HG02623 (cell line): ENCODE measurements at regions not wholly inside any gene's neighbourhood (a gene's known extent, or its start where the extent isn't known, plus 50 kb on each side); places are given as distances from the start of the nearest gene placed in this dataset.

ENCODE experiments used
- ATAC-seq: cut with Tn5 transposase; IDR thresholded peaks from one replicate; pipeline ENCODE4 v1.9.1; 2021; ENCODE audit warnings: moderate library complexity; ENCODE audit not compliant: unreplicated experiment

DNA sequence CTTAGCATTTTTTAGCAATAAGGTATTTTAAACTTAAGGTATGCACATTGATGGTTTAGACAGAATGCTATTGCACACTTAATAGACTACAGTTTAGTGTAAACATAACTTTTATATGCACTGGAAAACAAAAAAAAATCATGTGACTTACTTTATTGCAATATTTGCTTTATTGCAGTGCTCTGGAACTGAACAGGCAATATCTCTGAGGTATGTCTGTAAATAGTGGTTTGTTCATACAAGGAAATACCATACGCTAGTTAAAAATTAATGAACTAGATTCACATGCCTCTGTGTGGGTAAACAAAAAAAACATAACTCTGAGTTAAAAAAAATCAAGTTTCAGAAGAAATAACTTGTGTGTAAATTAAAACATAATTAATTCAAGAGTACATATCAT lies 479.0 kb upstream of the MKI67 start:
- ATAC-seq: no peak

DNA sequence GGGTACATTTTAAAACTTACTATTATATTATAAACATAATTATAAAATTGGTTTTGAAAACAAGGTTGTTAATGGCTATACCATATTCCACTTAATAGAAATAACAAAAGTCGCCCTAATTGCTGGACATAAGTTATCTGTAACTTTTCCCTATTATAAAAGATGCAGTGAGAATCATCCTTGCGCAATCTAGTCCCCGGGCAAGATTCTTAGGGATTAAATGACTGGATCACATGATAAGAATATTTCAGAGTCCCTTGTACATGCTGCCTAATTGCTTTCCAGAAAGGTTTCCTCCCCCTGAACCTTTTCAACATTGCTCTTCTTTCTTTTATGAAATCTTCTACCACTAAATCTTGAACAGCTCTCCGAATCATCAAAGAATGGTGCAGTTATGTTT lies 479.8 kb upstream of the MKI67 start:
- ATAC-seq: no peak

DNA sequence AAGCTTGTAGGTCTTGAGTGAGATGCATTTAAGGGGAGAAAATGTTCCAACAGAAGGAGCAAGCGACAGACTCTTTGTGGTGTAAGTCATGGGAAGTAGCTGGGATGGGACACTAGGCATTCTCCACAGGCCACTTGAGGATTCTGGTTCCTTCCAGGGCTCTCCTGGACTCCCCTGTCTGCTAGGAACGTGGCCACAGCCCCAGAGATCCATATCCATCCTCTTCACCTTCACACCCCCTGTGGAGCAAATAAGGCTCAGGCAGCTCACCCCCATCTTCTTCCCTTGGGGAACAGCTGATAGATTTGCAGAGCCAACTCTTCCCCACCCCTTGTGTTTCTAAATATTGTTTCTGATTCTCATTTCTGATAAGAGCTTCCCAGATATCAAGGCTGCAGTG lies 482.6 kb upstream of the MKI67 start:
- no peak for ATAC-seq

DNA sequence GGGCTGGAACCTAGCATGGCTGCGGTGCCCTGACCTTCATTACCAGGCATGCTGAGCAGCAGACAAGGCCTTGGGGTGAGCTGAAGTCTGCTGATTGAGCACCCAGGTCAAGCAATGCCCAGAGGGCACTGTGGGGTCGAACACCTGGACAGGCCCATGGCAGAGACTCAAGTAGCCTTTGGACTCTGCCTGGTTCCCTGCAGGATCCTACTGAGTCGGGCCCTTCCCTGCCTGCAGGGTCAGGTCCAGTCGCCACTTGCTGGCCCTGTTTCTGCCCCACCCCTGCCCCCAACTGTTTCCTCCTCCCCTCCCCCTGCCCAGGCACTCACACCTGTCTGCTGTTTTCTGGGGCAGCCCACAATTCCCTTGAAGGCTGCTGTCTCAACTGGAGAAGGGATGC lies 483.2 kb upstream of the MKI67 start:
- ATAC-seq: no peak

DNA sequence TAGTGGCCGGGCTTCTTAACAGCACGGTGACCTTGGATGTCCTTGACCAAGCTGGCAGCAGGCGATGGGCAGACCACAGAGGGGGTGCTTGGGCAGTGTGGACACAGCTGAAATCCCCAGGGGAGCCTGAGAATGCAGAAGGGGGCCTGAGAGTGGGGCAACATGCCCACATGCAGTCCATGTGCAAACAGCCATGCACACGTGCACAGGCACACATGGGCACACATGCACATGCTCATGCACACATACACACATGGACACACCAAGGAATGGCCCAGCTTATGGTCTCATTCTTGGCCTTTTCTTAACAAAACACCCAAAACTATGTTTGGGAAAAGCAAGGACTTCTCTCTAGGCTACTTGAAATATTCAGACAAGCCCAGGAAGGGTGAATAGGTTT lies 483.9 kb upstream of the MKI67 start:
- ATAC-seq: no peak

DNA sequence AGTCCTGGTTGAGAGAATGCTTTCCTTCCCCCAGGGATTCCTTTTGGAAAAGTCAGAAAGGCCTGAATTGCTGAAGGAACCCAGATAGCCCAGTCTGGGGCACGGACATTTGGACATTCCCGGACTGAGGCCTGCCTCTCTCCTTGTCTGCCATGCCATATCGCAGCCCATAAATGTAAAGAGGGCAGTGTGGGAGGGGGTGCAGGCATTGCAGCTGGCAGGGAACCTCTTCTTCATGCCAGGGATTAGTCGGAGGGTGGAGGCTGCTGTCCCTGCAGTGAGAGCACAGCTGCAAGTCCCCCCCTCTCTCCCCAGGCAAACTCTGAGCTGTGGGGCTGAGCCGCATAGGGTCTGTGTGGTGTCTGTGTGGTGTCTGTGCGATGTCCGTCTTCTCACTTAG lies 486.0 kb upstream of the MKI67 start:
- ATAC-seq: no peak

DNA sequence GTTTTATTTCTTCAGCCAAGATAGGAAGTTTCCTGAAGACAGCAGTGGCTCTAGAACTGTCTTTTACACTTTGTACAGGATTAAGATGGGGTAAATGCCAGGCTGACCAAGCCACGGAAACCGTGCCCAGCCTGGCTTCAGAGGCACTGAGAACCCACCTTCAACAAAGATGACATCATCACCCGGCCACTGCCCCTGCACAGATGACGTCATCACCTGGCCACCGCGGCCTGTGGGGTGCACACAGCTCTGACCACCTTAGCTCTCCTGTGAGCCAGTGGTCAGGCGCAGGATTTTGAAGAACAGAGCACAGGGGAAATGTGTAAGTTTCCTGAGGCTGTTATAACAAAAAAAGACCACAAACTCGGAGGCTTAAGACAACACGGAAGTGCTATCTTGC lies 486.4 kb upstream of the MKI67 start:
- ATAC-seq: no peak

DNA sequence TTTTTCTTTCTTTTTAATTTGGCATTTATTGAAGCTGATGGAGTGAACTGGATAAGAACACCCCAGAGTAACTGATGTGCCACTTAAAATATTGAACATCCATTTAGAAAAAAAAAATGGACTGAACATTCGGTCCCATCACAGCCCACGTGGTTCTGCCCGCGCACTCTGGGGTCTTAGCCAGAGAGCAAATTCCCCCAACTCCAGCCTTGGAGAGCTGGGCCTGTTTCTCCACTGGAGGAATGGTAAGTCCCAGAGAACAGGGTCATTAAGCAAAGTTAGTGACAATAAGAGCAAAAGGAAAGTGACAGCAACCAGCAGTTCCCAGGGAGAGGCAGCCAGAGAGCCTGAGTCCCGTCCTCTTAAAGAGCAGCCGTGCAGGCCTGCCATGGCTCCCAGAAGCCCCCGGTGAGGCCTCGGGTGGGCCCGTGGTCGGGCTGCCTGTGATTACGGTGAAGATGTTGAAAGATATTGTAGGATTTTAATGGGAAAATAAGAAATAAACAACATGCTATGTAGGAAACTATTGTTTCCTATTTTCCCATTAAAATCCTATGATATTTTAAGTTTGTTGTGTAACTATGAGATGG lies 487.9 kb upstream of the MKI67 start:
- no peak for ATAC-seq

DNA sequence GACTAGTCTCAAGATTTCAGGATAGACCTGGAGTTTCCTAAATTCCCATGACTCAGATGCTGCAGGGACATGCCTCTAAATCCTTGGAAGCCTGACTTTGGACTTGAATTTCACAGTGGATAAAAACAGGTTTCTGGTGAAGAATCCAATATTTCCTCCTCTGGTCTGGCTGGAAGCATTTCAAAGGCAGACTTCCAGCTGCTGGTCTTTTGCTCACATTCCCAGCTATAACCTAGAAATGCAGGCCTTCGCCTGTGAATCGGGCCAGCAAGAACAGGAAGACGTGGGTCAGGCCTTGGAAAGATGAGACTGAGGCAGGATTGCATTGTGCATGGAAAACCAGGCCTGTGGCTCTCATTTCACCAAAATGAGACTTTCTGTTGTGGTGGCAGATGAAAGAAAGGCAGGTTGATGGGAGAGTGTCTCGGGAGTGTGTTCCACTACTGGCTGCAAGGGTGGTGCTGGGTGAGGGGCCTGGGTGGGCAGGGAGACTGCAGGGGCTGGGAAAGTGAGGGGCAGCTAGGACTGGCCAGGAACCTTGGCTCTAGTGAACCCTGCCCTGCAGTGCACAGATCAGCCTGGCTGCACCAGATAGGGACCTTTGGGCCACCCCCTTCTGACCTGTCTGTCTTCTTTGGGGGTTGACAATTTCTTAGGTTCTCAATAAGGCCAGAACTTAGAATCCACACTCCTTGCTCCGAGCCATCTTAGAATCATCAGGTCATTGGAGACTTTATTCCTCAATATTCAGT lies 488.8 kb upstream of the MKI67 start:
- ATAC-seq: no peak

DNA sequence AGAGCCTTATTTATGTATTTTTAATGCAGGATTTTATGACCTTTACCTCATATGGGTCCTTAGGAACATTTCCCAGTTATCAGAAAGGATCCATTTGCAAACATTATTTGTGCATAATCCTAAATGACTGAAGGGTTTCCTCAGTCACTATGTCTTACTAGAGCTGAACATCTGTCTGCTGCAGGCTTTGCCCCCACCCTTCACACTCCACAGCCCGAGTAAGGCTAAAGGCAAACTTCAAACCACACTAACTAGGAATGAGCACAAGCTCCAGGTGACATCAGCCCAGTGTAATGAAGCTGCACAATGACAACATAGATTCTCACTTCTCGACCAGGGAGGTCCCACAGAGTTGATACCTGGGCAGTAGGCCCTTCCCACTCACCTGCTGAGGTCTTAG lies 491.3 kb upstream of the MKI67 start:
- no peak for ATAC-seq

DNA sequence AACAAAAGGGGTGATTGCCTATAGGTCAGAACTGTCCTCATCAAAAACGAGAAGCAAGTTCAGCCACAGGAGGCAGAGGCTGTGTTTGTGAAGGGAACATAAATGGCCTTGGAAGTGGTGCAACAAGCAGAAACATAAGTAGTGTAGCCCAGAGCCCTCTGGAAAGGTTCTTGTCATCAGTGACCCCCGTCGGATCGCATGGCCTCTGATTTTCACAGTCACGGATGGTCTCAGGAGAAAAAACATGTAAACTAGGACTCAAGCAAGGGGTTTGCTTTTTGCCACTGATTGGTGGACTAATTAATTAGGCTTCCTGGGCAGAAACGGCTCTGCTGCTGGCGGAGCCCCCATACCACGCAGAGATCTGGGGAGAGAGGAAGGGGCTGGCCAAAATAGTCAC lies 496.5 kb upstream of the MKI67 start:
- ATAC-seq: no peak

DNA sequence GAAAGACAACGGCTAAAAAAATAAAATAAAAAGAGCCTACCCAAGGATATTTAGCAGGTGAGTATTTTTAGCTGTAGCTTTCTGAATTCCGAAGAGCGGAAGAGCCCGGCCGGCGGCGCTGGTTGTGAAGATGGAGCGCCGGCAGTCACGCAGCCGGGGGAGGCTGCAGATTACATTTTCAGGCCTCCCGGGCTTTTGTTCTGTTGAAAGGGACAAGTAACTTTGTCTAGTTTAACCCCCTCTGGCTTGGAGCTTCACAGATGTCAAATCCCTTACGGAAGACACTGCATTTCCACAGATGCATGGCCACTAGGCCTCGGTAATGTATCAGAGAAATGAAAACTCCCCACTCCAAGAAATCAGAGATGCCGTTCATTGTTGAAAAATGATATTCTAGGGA lies 497.6 kb upstream of the MKI67 start:
- no peak for ATAC-seq

DNA sequence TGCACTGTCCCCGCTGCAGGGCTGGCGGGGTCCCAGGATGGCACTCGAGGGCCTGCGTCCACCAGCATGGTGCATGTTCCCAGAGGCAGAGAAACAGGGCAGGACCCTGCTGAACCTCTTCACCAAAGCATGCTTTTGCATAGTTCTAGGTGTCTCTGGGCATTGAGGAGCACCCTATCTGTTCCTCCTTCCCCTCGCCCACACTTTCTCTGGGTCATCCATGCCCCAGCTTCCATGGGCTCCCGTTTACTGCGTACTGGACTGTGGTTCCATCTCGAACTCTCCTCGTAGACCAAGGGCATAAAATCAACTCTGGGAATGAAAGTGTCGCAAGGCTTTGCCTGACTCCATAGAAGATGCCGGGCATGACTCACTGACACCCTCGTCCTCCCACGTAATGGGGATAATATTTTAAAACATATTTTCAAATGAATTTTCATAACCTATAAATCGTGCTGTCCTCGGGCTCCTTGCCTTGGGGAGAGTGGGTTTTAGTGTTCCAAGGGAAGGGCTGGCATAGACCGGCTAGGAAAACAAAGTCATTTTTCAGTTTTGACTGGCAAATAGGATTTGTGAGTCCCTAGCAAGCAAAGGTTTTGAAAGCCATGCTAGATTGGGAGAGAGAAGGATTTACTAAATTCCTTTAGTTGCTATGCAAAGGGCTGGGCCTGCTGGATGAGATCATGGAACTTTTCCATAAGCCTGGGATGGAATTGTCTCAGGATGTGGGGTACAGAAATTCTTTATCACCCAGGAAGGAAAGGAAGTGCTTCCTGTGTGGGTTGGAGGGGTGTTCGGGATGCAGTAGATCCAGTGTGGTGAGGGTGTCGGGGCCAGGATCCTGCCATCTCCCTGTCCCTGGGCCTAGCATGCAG lies 498.7 kb upstream of the MKI67 start:
- no peak for ATAC-seq

DNA sequence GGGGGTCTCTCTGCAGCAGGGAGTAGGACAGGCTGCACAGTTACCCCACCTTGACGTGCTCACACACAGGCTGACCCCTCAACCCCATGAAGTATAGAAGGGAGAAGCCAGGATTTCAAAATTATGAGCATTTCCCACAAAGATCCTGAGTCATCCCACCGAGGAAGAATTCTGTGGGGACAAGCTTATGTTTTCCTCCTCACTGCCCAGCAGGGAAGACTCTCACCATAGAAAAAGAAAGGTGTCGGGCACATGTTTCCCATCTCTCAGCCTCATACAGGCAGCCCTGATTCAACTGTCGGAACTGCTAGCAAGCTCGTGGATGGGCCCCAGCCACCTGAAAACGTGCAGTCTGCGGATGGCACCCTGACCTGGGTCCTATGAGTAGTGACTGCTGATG lies 499.7 kb upstream of the MKI67 start:
- no peak for ATAC-seq

DNA sequence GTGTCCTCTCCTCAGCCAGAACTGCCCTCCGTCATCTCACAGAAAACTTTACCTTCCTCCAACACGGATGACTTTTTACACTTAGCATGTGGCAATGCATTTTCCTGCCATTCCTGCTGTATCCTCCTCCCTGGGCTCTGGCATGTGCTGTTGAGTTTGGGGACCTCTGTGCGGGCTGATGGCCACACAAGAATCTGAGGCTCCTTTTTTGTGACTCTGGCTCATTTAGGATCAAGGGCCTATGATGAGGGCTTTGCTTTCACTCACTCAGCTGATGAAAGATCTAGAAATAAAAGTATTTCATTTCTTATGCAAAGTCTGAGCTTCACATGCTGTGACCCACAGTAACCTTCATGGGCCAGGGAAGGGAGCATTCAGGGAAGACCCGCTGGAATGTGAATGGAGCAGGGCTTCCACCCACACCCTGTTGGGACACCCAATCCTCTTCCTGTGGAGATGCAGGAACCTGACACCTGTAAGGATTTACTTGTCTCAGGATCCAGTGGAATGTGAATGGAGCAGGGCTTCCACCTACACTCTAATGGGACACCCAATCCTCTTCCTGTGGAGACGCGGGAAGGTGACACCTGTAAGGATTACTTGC lies 500.3 kb upstream of the MKI67 start:
- no peak for ATAC-seq

DNA sequence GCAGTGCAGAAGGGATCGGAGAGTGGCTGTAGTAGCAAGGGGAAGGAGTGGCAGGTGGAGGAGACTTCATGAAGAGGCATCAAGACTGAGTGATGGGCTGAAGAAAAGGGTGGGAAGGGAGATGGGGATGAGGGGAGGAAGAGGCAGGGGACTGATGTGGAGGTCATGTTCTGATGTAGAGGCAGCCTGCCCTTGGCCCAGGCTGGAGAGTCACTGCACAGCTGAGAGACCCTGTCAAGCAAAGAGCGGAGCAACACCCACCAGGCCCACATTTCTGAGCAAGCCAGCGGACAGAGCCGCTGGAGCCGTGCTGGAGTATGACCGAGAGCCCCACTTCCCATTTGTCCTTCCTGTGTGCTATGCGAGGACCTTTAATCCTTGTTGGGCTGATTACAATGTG lies 501.6 kb upstream of the MKI67 start:
- ATAC-seq: no peak

DNA sequence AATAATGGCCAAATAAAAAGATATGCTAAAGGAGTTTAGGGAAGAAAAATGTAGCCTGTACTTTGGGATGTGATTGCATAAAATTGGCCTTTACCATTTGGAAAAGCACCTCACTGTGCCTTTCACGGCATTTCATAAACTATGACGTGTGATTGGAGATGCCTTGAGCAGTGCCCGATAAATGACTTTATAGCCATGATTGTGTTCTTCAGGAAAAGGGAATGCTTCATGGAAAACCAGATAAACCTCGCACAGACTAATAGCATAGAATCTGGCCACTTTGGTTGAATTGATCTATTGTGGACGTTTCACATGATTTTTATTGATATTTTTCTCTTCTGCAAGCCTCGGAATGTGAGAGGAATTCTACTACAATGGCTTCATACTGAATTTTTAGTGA lies 502.0 kb upstream of the MKI67 start:
- ATAC-seq: no peak

DNA sequence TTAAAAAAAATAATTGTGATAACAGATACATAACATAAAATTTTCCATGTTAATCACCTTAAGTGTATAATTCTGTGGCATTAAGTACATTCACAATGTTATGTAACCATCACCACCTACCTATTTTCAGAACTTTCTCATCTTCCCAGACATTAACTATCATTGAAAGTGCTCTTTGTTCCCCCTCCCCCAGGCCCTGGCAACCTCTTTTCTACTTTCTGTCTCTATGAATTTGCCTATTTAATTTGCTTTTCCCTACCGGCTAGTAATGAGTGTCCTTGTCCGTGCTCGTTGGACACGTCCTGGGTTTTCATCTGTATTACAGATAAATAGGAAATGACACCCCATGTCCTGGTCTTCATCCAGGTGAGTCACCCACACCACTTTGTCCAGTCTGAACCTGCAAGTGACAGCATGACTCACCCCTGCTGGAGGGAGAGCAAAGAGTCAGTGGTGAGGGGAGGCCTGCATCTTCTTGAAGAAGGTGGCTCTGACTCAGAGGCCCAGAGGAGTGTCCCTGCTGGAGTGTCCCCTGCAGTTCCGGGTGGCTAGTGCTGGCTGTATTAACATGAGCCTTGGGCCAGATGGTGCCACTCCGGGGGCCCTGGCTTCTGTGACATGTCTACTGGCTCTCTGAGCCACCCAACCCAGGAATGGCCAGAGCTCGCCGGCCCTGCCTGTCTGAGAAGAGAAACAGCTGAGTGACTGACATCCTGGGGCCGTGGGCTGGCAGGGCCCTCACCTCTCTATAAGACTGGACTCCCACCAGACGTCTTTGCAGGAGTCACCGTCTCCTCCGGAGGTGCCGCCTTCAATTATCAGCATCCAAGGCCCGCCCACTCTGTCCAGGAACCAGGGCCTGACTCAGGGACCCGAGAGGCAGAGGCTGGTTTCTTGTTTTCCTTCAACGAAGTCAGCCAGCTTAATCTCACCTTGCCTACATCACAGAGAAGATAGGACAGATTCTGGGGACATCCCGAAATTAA lies 503.2 kb upstream of the MKI67 start:
- ATAC-seq: no peak

DNA sequence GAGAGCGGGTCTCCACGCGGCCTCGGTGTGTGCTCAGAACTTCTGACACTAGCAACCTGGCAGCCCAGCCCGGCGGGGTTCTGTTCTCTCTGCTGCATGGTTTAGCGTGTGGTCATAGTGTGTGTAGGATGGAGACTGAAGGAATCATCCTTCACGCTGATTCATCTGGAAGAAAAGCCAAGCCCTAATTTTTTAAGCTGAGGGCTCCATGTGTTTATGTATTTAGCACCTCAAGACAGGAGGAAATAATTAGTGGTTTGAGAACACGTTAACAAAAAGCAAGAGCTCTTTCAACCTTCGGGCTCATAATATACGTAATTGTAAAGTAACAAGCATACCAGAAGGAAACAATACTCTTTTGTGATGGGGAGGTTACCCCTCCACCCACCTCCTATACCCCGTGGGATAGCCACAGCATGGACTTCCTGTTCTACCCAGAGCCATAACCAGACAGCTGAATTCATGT lies 504.6 kb upstream of the MKI67 start:
- ATAC-seq: no peak

DNA sequence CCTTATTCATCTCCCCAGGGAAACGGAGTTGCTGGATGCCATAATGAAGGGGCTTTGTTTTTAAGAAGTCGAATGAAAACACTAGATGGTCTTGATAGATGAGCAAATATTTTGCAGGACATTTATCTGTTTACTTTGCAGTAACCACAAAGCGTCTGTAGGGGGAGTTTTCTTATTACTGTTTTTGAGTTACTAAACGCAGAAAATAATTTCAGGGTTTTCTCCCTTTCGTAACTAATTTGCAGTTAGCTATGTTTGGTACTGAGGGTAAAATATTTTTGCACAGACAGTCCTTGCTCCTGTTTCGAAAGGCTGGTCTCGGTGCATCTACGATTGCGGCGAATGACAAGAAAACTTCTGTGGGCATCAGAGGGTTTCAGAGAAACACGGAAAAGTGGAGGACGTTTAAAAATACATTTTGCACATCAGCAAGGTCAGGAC lies 505.6 kb upstream of the MKI67 start:
- no peak for ATAC-seq
